Neuronal stem cell (in vitro differentiated cells): ENCODE measurements at regions not wholly inside any gene's neighbourhood (a gene's known extent, or its start where the extent isn't known, plus 50 kb on each side); places are given as distances from the start of the nearest gene placed in this dataset.

Experiments
- DNase-seq: peaks from one replicate; pipeline ENCODE4 v3.0.0-alpha.2; 2013; ENCODE audit warnings: low spot score
- H2AFZ ChIP-seq: one replicate; pipeline ENCODE4 v1.6.1; 2013; ENCODE audit warnings: mild to moderate bottlenecking, low read length, inconsistent platforms
- H2AK5ac ChIP-seq: 2 replicates; pipeline ENCODE4 v1.6.1; 2013; ENCODE audit warnings: low read depth, mild to moderate bottlenecking, inconsistent platforms, low read length, moderate library complexity, mixed read lengths
- H2BK120ac ChIP-seq: 2 replicates; pipeline ENCODE4 v1.6.1; 2013; ENCODE audit warnings: low read depth, mild to moderate bottlenecking, inconsistent platforms, low read length, moderate library complexity, mixed read lengths
- H2BK12ac ChIP-seq: one replicate; pipeline ENCODE4 v1.6.1; 2013; ENCODE audit warnings: low read length, inconsistent platforms
- H2BK15ac ChIP-seq: 2 replicates; pipeline ENCODE4 v1.6.1; 2013; ENCODE audit warnings: mild to moderate bottlenecking, low read length, inconsistent platforms, mixed read lengths
- H2BK5ac ChIP-seq: one replicate; pipeline ENCODE4 v1.6.1; 2013; ENCODE audit warnings: inconsistent platforms, mild to moderate bottlenecking, low read length, moderate library complexity
- H3K14ac ChIP-seq: one replicate; pipeline ENCODE4 v1.6.1; 2013; ENCODE audit warnings: low read length, inconsistent platforms
- H3K18ac ChIP-seq: 2 replicates; pipeline ENCODE4 v1.6.1; 2013; ENCODE audit warnings: low read length, inconsistent platforms
- H3K23ac ChIP-seq: 2 replicates; pipeline ENCODE4 v1.6.1; 2013; ENCODE audit warnings: low read depth, mild to moderate bottlenecking, mixed read lengths, low read length, inconsistent platforms; ENCODE audit not compliant: poor library complexity
- H3K27ac ChIP-seq: replicated peaks from 3 replicates; pipeline ENCODE4 v1.5.1; 2013; ENCODE audit warnings: low read length, inconsistent platforms
- H3K27me3 ChIP-seq, 3 experiments: 2 replicates each; pipeline ENCODE4 v1.6.1; 2013; ENCODE audit warnings: low read length in 3 of 3, mild to moderate bottlenecking in 2 of 3, inconsistent platforms in 1 of 3, low read depth in 1 of 3, mixed read lengths in 1 of 3, moderate library complexity in 1 of 3; ENCODE audit not compliant: control insufficient read depth in 3 of 3, insufficient read depth in 3 of 3
- H3K36me3 ChIP-seq, 2 donors: replicated peaks in 1 of 2; 2 replicates each; pipeline ENCODE4 v1.6.1; 2013; ENCODE audit warnings: low read length in 2 of 2; ENCODE audit not compliant: control insufficient read depth in 2 of 2, insufficient read depth in 2 of 2
- H3K4ac ChIP-seq: 2 replicates; pipeline ENCODE4 v1.6.1; 2013; ENCODE audit warnings: inconsistent platforms, mild to moderate bottlenecking, low read length, moderate library complexity
- H3K4me1 ChIP-seq, 2 donors: 1 replicate in 1 of 2; 2 replicates in 1 of 2; pipeline ENCODE4 v1.6.1; 2013; ENCODE audit warnings: low read length in 2 of 2, low read depth in 1 of 2; ENCODE audit not compliant: control insufficient read depth in 2 of 2, insufficient read depth in 1 of 2
- H3K4me2 ChIP-seq: one replicate; pipeline ENCODE4 v1.6.1; 2013; ENCODE audit warnings: mild to moderate bottlenecking, low read length, inconsistent platforms; ENCODE audit not compliant: insufficient read depth, poor library complexity, severe bottlenecking
- H3K4me3 ChIP-seq, 2 donors: 2 replicates each; pipeline ENCODE4 v1.5.1; 2013; ENCODE audit warnings: low read length in 2 of 2, mild to moderate bottlenecking in 2 of 2, inconsistent platforms in 1 of 2, moderate library complexity in 1 of 2
- H3K79me1 ChIP-seq: one replicate; pipeline ENCODE4 v1.6.1; 2013; ENCODE audit warnings: low read depth, mild to moderate bottlenecking, inconsistent platforms, low read length, moderate library complexity
- H3K9ac ChIP-seq: one replicate; pipeline ENCODE4 v1.6.1; 2013; ENCODE audit warnings: mild to moderate bottlenecking, low read depth, low read length, inconsistent platforms; ENCODE audit not compliant: poor library complexity
- H3K9me3 ChIP-seq, 2 donors: replicated peaks in 1 of 2; 2 replicates each; pipeline versions ENCODE3 to v1.6.1; 2013; ENCODE audit warnings: low read length in 2 of 2, mild to moderate bottlenecking in 2 of 2, inconsistent platforms in 1 of 2, low read depth in 1 of 2, mixed read lengths in 1 of 2, moderate library complexity in 1 of 2; ENCODE audit not compliant: control insufficient read depth in 2 of 2, insufficient read depth in 1 of 2
- H4K8ac ChIP-seq: one replicate; pipeline ENCODE4 v1.6.1; 2013; ENCODE audit warnings: low read depth, mild to moderate bottlenecking, inconsistent platforms, low read length, moderate library complexity
- H4K91ac ChIP-seq: one replicate; pipeline ENCODE4 v1.6.1; 2013; ENCODE audit warnings: low read length, low read depth, mild to moderate bottlenecking, inconsistent platforms; ENCODE audit not compliant: poor library complexity
- WGBS, 2 donors: extraction: QIAGEN DNeasy Blood & Tissue Kit; methylation state at CpG; one replicate each; pipeline ENCODE4 v1.1.7; 2013; ENCODE audit warnings: missing lambda C conversion rate in 2 of 2, mixed read lengths in 1 of 2; ENCODE audit not compliant: insufficient read length in 2 of 2, insufficient replicate concordance in 1 of 2; ENCODE audit errors: extremely low coverage in 2 of 2; 5-methylcytosine and 5-hydroxymethylcytosine counted together

GRCh38 chr9:73037613-73038012, 84.8 kb upstream of the ALDH1A1 start:
- H3K9me3 ChIP-seq = no peaks in the 10 kb centered on the region
- H2BK5ac ChIP-seq = no peak overlapping the region
- no peaks in the 10 kb centered on the region for H3K36me3 ChIP-seq
- no peak overlapping the region for H2BK12ac ChIP-seq
- no peak overlapping the region for H2AFZ ChIP-seq
- H3K27me3 ChIP-seq = peaks cover 0 to 46% (median 0%) of the 10 kb centered on the region in 3 experiments
- no peak overlapping the region for H3K23ac ChIP-seq
- no peak overlapping the region for H3K4me3 ChIP-seq
- peaks cover 6 to 8% of the 10 kb centered on the region in 2 donors for H3K4me1 ChIP-seq
- H3K9ac ChIP-seq = no peak overlapping the region
- no peak for DNase-seq
- WGBS, 2 donors = no CpG with 5 or more reads among the region's 3 CpGs
- H3K4ac ChIP-seq = no peak overlapping the region
- no peak overlapping the region for H3K4me2 ChIP-seq
- no peak overlapping the region for H4K8ac ChIP-seq
- H2BK15ac ChIP-seq = no peak overlapping the region
- H3K18ac ChIP-seq = no peak overlapping the region
- no peak overlapping the region for H2BK120ac ChIP-seq
- no peak overlapping the region for H2AK5ac ChIP-seq
- H3K14ac ChIP-seq = no peak overlapping the region
- H3K79me1 ChIP-seq = no peaks in the 10 kb centered on the region
- no peak overlapping the region for H4K91ac ChIP-seq
- no peak overlapping the region for H3K27ac ChIP-seq

DNA sequence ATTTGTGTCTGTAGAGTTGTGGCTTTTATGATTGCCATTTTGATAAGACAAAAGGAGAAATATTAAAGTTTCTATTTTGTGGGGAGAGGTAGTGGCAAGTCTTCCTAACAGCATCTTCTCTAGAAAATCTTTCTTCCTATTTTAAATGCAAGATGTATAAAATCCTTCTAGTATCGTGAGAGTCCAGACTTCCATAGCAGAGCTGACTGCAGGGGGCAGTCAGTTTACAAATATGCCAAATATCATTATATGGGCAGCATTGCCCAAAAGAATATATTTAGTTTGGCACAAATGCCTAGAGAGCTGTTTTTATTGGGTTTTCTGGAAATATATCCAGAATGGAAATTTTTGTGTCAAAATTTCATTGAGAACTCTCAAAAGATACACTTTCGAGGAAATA, 82.1 kb upstream of the ALDH1A1 start:
- H3K9ac ChIP-seq = no peak overlapping the region
- no peak overlapping the region for H2BK5ac ChIP-seq
- no peak overlapping the region for H3K18ac ChIP-seq
- DNase-seq = no peak
- no peaks in the 10 kb centered on the region for H3K36me3 ChIP-seq
- no peaks in the 10 kb centered on the region for H3K9me3 ChIP-seq
- H2BK12ac ChIP-seq = no peak overlapping the region
- no peak overlapping the region for H3K27ac ChIP-seq
- H2AFZ ChIP-seq = no peak overlapping the region
- H3K4me3 ChIP-seq = no peak overlapping the region
- H4K91ac ChIP-seq = no peak overlapping the region
- no peak overlapping the region for H3K4me2 ChIP-seq
- no peak overlapping the region for H3K14ac ChIP-seq
- H4K8ac ChIP-seq = no peak overlapping the region
- no peak overlapping the region for H3K4ac ChIP-seq
- no peak overlapping the region for H2BK15ac ChIP-seq
- H3K79me1 ChIP-seq = no peaks in the 10 kb centered on the region
- H3K27me3 ChIP-seq = peaks cover 0 to 37% (median 0%) of the 10 kb centered on the region in 3 experiments
- H2AK5ac ChIP-seq = no peak overlapping the region
- no CpG with 5 or more reads among the region's 2 CpGs for WGBS, 2 donors
- H3K23ac ChIP-seq = no peak overlapping the region
- no peak overlapping the region for H2BK120ac ChIP-seq
- peaks cover 6 to 8% of the 10 kb centered on the region in 2 donors for H3K4me1 ChIP-seq

- no CpG with 5 or more reads among the region's 1 CpG for WGBS, 2 donors
- Histone ChIP-seq H3K4me3 (no peak overlapping the region), H3K79me1 (no peaks in the 10 kb centered on the region), H3K9me3 (no peaks in the 10 kb centered on the region), H2BK5ac (no peak overlapping the region), H3K27ac (no peak overlapping the region), H3K18ac (no peak overlapping the region), H2AFZ (no peak overlapping the region), H3K36me3 (no peaks in the 10 kb centered on the region), H3K9ac (no peak overlapping the region), H3K14ac (no peak overlapping the region), H3K4ac (no peak overlapping the region), H3K4me2 (no peak overlapping the region), H4K91ac (no peak overlapping the region), H3K27me3 (peaks cover 0 to 11% (median 0%) of the 10 kb centered on the region in 3 experiments), H4K8ac (no peak overlapping the region), H2BK120ac (no peak overlapping the region), H3K23ac (no peak overlapping the region), H2BK12ac (no peak overlapping the region), H2BK15ac (no peak overlapping the region), H3K4me1 (no peaks in the 10 kb centered on the region), H2AK5ac (no peak overlapping the region)
- DNase-seq = no peak
Observed at GRCh38 chr9:73031350-73031749, 78.5 kb upstream of the ALDH1A1 start.

DNA sequence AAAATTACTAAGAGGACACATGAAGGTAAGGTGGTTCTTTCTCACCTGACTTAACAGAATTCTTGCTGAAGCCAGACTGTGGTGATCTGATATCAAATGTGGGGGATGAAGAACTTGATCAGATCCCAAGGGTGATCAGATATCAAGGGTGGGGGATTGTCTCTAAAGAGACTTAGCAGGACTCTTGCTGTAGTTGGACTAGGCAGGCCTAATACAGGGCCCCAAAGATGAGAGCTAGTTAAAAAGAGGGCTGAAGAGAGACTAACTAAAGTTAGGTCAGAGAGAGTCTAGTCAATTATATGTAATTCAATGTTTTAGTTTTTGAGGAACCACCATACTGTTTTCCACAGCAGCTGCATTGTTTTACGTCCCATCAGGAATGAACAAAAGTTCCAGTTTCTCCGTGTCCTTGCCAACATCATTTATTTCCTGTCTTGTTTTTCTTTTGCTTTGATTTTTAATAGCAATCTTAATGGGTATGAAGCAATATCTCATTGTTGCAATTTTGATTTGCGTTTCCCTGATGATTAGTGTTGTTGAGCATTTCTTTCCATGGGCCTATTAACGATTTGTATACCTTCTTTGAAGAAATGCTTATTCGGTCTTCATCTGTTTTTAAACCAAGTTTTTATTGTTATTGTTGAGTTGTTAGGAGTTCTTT, 77.6 kb upstream of the ALDH1A1 start:
- H3K9ac ChIP-seq = no peak overlapping the region
- H3K4me2 ChIP-seq = no peak overlapping the region
- no peak overlapping the region for H2AK5ac ChIP-seq
- no peak overlapping the region for H2AFZ ChIP-seq
- H3K4me3 ChIP-seq = no peak overlapping the region
- no peaks in the 10 kb centered on the region for H3K4me1 ChIP-seq
- no peak overlapping the region for H2BK12ac ChIP-seq
- H2BK120ac ChIP-seq = no peak overlapping the region
- H3K9me3 ChIP-seq = no peaks in the 10 kb centered on the region
- H3K14ac ChIP-seq = no peak overlapping the region
- H3K27me3 ChIP-seq = peaks cover 0 to 3% (median 0%) of the 10 kb centered on the region in 3 experiments
- H3K23ac ChIP-seq = no peak overlapping the region
- H3K27ac ChIP-seq = no peak overlapping the region
- H3K4ac ChIP-seq = no peak overlapping the region
- H3K18ac ChIP-seq = no peak overlapping the region
- DNase-seq = no peak
- WGBS, 2 donors = no CpG with 5 or more reads among the region's 5 CpGs
- H2BK5ac ChIP-seq = no peak overlapping the region
- no peaks in the 10 kb centered on the region for H3K79me1 ChIP-seq
- no peak overlapping the region for H4K91ac ChIP-seq
- H2BK15ac ChIP-seq = no peak overlapping the region
- H4K8ac ChIP-seq = no peak overlapping the region
- no peaks in the 10 kb centered on the region for H3K36me3 ChIP-seq
